NCI-H146 treated with DMSO at 0.1 percent for 48 hours (cell line): ENCODE measurements at regions not wholly inside any gene's neighbourhood (a gene's known extent, or its start where the extent isn't known, plus 50 kb on each side); places are given as distances from the start of the nearest gene placed in this dataset.
"Not testable (repeated sequence)": the region's sequence is repeated elsewhere in the genome, so short reads cannot be mapped to it uniquely, and the experiment has no call there.

Experiments used
- DNase-seq: peaks from one replicate; lab custom pipeline; 2025; ENCODE audit not compliant: unreplicated experiment; lab: John Stamatoyannopoulos, UW

DNA sequence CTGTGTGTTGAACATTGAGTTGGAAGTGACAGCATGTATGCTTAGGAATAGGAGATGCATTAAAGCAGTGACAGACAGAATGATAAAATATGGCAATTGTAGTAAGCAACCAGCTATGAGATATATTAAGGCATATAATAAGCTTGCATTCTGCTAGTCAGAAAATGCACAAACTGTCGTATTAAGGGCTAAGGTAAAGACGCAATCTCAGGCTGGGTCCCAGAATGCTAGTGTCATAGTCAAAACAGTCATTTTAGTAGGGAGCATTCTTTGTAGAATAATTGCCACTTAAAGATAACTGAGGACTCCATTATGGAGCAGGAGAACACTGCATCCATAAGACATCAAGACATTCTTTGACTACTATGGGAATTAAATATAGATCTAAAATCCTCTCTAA, 1369.7 kb upstream of the C9orf72 start:
- no peak for DNase-seq

DNA sequence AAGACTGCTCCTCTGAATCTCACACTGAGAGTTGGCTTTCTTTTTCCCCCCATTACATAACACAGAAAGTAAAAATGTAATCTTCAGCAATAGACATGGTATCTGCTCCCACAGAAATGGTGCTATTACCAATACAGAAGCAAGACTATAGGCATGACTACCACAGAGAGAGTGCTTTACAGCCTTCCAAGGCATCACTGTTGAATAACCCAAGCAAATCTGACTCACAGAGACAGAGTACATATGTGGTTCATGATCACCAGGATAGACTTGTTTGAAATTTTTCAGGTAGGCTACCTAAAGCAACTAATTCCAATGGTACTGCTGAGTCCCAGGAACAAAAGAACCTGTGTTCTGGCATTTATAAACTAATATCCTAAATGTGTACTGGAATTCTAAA, 1373.4 kb upstream of the C9orf72 start:
- DNase-seq = no peak

GRCh38 chr9:28951945-28952344, 1378.7 kb upstream of the C9orf72 start:
- no peak for DNase-seq

DNA sequence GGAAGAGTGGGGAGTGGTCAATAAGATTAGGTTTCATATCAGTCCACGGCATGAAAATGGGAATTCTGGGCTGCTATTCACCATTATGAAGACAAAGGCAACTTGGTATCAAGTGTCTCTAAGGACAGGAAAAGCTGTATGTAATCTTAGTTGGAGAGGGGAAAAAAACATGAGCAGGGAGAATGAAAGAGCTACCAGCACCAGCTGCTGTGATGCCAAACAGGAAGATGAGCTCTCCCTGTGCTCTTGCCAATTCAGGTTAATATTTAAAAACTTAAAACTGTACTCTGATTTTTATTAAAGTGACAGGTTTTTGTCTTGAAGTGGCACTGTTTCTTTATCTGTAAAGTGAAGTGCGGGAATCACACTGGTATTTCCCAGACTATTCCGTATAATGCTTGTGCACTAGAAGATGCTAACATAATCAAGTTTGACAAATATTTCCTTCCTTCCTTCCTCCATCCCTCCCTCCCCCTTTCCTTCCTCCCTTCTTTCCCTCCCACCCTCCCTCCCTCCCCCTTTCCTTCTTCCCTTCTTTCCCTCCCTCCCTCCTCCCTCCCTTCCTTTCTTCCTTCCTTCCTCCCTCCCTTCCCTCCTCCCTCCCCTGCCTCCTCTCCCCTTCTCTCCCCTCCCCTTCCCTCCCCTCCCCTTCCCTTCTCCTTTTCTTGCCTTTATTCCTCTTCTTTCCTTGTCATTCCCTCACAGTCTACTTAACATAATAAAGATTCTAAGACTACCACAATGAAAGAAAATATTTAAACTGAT, 1383.0 kb upstream of the C9orf72 start:
- peak; percentile 71 for DNase-seq

- no peak for DNase-seq
Measured at GRCh38 chr9:28960602-28961001, 1387.3 kb upstream of the C9orf72 start.

DNA sequence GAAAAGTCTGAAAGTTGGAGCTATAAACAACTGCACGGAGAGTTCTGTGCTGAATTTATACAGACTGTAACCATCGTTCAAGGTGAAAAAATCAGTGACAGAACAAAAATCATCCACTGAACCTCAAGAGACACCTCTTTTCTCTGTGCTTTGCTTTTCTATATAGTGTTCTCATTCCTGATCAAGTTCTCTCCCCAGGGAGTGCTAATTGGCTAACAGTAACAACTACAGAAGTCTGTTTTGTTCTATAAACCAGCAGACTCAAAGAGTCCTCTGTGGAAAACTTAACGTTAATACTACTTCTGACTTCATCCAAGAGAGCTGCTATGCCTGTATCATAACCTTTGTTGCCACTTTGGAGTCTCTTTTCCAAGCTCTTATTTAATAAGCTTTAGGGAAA, 1388.3 kb upstream of the C9orf72 start:
- DNase-seq = no peak

GRCh38 chr9:28967226-28967625, 1393.9 kb upstream of the C9orf72 start:
- no peak for DNase-seq

- no peak for DNase-seq
Measured at GRCh38 chr9:28970241-28970654, 1397.0 kb upstream of the C9orf72 start.

GRCh38 chr9:28971881-28972280, 1398.6 kb upstream of the C9orf72 start:
- no peak for DNase-seq

- no peak for DNase-seq
Measured at GRCh38 chr9:28976250-28976649, 1403.0 kb upstream of the C9orf72 start.

GRCh38 chr9:28976684-28977083, 1403.4 kb upstream of the C9orf72 start:
- DNase-seq = no peak

- DNase-seq = no peak
Measured at GRCh38 chr9:28981129-28981528, 1407.8 kb upstream of the C9orf72 start.

DNA sequence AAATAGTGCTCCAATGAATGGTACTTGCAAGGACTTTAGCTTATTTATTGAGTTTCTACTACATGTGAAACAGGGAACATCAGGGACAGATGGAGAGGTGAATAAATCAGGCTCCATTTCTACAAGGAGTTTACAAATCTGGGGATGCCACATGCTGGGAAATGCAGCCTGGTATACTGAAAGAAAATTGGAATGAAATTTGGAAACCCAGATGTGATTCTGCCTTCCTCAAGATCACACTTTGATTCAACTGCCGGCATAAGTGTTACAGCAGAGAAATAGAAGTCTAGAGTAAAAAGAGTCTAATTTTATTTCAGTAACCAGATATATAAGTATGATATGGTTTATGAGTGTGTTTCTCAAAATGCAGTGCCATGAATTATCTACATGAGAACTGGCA, 1408.4 kb upstream of the C9orf72 start:
- no peak for DNase-seq

DNA sequence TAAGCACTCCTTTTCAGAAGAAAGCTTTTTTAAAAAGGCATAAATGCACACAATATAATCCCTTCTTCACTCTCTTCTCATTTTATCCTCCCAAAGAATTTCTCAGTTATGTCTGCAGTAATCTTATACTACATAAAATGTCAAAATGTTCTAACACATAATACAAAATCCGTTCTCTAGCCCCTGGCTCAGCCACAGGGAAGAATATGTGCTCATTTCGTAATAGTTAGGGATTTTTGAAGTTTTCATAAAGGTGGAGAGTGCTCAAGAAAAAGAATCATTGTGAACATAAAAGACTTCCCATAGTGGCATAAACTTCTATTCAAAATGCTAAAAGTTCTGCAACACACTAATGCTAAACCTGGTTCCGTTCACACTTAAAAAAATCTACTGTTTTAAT, 1410.7 kb upstream of the C9orf72 start:
- DNase-seq = no peak

GRCh38 chr9:28990009-28990408, 1416.7 kb upstream of the C9orf72 start:
- not testable (repeated sequence) for DNase-seq

DNA sequence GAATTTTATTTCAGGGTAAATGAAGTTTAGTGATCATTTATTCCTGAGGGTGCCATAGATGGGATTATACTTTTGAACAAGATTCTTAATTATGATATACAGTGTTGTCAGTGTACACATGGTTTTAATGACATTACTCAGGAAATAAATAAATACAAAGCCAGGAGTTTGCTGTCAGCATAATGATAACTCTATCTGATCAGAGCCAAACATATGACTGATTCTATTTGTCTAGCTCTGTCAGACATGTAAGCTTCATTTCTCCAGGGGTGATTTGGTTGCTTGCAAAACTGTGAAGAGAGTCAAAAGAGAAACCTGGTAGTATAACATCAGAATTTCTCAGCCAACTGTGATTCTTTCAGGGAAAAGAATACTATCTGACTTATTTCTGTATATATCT, 1425.8 kb upstream of the C9orf72 start:
- no peak for DNase-seq

- no peak for DNase-seq
Measured at GRCh38 chr9:28999806-29000205, 1426.5 kb upstream of the C9orf72 start.

- no peak for DNase-seq
Measured at GRCh38 chr9:29001006-29001405, 1427.7 kb upstream of the C9orf72 start.

GRCh38 chr9:29004988-29005387, 1431.7 kb upstream of the C9orf72 start:
- DNase-seq = no peak

GRCh38 chr9:29006628-29007027, 1433.3 kb upstream of the C9orf72 start:
- DNase-seq = peak; percentile 55

DNA sequence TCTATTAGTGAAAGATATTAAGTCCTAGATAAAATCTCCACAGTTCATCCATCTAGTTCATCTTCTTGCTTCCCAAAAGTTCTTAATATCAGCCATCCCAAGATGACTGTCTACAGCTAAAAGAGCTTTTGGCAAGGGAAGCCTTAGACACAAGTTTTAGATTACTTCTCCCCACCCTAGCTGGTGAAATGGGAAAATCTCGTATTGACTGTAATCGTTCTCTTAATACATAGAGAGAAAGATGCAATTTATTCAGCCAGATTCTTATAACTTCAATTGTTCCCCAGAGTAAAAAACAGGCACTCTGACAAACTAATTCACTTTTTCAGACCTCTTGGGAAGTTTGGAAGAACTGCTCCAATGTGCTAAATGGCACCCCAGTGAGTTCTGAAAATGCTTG, 1439.6 kb upstream of the C9orf72 start:
- DNase-seq = no peak

GRCh38 chr9:29021632-29022031, 1448.4 kb upstream of the C9orf72 start:
- DNase-seq = no peak

DNA sequence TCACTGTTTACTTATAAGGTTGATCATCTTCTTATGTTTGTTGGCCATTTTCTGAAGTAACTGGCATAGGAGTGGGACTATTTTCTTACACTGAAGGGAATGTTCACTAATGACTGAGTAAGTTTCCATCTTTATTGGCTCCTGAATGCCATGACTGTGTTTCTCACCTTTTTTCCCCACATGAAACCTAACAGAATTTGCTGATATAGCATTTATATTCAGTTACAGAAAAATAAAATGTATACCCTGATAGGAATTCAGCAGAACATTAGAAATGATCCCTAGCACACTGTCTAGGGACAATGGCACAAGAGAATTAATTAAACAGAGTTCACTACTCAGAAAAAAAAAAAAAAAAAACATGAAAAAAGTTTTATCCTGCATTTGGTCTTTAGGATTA, 1465.1 kb upstream of the C9orf72 start:
- no peak for DNase-seq
